ENCODE measurements at regions not wholly inside any gene's neighbourhood (a gene's known extent, or its start where the extent isn't known, plus 50 kb on each side); places are given as distances from the start of the nearest gene placed in this dataset.

DNA sequence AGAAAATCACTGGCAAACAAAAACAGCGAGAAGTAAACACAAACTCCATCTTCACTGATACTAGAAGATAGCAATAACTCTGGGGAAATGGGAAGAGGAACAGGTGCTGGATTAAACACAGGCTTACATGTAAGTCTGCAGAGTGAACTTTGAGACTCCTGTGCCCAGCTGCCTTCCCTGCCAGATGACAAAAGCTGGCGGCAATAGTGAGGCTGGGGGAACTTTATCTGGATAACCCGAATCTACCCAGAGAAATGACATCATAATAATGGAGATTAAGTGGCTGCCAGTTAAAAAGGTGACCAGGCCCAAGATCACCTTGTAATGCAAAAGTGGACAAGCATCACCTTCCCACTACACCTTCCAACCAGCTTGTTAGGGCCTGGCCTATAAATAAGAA lies 184.5 kb downstream of the CHRM3 start:
- no peak for TF ChIP-seq EZH2 (IDR thresholded peaks at IDR 0.05; ENCODE audit: borderline replicate concordance)
- TF ChIP-seq, protein P1, sequence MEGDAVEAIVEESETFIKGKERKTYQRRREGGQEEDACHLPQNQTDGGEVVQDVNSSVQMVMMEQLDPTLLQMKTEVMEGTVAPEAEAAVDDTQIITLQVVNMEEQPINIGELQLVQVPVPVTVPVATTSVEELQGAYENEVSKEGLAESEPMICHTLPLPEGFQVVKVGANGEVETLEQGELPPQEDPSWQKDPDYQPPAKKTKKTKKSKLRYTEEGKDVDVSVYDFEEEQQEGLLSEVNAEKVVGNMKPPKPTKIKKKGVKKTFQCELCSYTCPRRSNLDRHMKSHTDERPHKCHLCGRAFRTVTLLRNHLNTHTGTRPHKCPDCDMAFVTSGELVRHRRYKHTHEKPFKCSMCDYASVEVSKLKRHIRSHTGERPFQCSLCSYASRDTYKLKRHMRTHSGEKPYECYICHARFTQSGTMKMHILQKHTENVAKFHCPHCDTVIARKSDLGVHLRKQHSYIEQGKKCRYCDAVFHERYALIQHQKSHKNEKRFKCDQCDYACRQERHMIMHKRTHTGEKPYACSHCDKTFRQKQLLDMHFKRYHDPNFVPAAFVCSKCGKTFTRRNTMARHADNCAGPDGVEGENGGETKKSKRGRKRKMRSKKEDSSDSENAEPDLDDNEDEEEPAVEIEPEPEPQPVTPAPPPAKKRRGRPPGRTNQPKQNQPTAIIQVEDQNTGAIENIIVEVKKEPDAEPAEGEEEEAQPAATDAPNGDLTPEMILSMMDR (IDR thresholded peaks at IDR 0.05; ENCODE audit: poor library complexity) = no peak

Data from hepatocyte (in vitro differentiated cells).